ENCODE measurements at regions not wholly inside any gene's neighbourhood (a gene's known extent, or its start where the extent isn't known, plus 50 kb on each side); places are given as distances from the start of the nearest gene placed in this dataset.

GRCh38 chr13:104530741-104531140 lies 1464.5 kb upstream of the SLC10A2 start (continued):
- TF ChIP-seq EGR1 (IDR thresholded peaks at IDR 0.05; ENCODE audit: borderline replicate concordance, low read depth, low read length) (no peak), RNF2 (IDR thresholded peaks at IDR 0.05; ENCODE audit: borderline replicate concordance, low read depth, low read length, missing control alignments, poor library complexity, severe bottlenecking) (no peak)
